HG02981 (cell line): ENCODE measurements at regions not wholly inside any gene's neighbourhood (a gene's known extent, or its start where the extent isn't known, plus 50 kb on each side); places are given as distances from the start of the nearest gene placed in this dataset.
"Not testable (repeated sequence)": the region's sequence is repeated elsewhere in the genome, so short reads cannot be mapped to it uniquely, and the experiment has no call there.

Experiments
- ATAC-seq: cut with Tn5 transposase; IDR thresholded peaks from one replicate; pipeline ENCODE4 v1.9.1; 2021; ENCODE audit warnings: mild to moderate bottlenecking, moderate library complexity; ENCODE audit not compliant: unreplicated experiment

DNA sequence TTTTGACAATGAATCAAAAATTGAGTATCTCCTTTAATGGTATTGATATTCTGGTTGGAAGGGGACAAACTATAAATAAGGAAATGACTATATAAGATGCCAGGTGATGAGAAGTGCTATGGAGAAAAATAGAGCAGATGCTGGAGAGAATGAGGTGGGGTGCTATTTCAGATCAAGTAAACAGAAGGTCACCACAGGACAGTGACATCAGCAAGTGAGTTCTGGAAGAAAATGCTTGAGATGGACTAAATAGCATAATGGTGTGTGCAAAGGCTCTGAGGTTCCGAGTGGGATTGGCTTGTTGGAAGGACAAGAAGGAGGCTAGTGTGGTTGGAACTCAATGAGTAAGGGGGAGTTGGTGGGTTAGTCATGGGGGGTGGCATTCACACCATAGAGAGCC, 157.5 kb upstream of the SGCD start:
- no peak for ATAC-seq

DNA sequence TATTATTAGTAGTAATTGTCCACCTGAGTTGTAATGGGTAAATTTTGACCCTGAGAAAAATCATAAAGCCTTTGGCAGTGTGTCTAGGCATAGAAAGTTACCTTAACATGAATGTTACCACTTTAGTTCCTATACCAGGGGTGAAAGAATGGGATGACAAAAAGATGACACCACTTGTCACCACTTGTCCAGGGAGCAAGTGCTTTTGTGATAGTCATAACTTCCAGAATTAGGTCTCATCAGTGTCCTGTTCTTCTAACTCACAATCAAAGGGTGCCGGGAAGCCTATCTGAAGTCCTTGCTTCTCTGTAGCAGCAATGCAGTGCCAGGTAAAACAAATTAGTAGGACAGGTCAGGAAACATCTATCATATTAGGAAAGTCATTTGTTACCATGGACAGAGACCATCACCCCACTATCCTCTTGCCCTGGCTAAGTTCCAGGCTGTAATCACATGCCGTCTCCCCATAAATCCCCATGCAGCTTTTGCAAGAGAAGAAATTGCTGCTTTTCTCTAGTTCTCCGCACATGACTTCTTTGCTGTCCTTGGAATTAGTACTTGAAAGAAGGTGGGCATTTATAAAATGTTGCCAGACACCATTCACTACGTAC, 156.5 kb upstream of the SGCD start:
- no peak for ATAC-seq

DNA sequence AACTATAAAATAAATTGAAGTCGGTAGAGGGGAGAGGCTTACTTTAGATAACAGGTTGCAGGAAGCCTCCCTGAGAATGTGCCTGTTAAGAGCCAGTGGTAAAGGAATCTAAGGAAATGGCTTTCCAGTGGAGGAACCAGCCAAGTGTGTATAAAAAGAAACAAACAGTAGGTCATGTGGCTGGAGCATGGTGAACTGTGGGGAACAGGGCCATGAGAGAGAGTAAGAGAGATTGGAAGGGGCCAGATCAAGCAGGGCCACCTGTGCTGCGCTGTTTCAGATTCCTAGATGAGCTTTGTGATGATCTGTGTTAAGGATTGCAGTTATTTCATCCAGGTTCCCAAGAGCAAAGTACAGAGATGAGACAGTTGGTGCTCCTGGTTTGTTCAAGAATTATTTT, 152.7 kb upstream of the SGCD start:
- no peak for ATAC-seq

DNA sequence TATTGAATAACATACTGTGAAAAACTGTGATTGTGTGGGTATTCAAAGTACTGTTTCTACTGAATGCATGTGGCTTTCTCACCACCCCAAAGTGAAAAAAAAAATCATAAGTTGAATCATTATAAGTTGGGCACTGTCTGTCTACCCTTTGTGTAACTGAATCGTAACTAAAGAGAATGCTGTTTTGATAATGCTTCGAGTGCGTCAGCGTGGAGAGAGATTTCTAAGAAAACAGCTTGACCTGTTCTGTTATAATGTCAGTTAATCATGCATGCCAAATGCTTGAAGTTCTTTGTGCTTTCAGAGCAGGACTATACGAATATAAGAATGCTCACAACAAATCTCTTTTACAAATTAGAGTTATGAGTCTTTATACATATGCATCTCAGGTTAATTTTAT, 148.8 kb upstream of the SGCD start:
- no peak for ATAC-seq

DNA sequence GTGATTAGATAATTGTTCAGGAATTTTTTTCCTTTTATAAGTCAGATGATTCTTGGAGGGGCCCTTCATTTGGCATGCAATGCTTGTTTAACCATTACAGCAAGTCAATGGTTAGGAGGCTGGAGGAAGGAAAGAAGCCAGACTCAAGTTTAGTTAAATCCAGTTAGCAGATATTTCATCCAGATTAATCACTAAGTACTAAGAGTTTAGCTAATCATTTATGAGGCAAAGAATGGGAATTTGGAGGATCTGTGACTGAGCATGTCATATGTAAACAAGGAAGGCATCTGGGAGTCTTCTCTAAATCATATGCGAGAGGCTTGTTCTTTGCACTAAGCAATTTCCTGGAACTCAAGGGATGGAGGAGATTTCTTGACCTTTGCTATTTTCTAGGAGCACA, 145.3 kb upstream of the SGCD start:
- no peak for ATAC-seq

DNA sequence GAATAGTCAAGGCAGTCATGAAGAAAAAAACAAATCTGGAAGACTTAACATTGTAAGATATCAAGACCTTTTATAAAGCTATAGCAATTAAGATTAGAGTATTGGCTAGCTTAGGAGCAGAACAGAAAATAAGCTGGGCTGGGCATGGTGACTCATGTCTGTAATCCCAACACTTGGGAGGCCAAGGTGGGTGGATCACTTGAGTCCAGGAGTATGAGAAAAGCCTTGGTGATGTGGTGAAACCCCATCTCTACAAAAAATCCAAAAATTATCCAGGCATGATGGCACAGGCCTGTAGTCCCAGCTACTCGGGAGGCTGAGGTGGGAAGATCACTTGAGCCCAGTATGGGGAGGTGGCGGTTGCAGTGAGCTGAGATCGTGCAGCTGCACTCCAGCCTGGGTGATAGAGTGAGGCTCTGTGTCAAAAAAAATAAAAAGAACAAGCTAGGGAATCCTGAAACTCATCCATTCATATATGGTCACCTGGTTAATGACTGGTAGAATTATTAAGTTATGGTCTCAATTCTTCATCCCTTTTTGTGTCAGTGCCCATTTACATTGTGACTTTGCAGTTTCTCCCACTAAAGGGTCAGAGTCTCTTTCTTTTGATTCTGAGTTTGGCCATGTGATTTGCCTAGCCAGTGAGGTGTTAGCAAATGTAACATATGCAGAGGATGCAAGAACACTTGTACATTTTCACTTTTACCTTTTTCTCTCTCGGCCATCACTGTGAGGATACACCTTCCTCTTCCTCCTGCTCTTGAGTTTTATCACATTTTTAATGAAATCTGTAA, 144.6 kb upstream of the SGCD start:
- no peak for ATAC-seq

DNA sequence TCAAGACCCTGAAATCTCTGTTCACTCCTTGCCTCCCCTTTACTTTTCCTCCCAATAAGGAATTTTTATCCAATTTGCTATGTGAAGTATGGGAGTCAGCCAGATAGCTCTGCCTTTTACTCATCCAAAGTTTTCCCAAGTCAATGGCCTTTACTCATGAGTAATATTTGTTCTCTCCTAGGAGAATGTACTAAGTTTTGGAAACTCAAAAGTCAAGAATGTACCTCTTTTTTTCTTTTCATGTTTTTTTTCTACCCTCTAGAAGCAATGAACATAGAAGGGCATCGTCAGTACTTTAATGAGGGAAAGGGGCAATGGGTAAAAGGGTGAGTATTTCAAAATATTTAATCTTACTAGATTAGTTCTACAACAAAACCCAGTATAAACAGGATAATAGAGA, 140.2 kb upstream of the SGCD start:
- ATAC-seq = no peak

DNA sequence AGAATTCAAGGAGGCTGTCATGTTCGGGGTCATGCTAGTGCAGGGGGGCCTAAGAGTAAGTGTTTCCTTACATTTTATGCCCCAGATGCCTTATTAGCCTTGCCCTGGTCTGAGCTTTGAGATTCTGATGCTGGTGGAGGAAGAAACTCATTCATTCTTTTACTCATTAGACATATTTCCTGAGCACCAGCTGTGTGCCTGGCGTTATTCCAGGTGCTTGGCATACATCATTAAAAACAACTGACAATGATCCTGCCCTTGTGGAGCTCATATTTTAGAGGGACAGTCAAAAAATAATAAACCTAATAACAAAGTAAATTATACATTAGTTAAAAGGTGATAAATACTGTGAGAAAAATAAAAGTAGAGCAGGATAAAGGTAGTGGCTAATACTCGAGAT, 138.9 kb upstream of the SGCD start:
- no peak for ATAC-seq

DNA sequence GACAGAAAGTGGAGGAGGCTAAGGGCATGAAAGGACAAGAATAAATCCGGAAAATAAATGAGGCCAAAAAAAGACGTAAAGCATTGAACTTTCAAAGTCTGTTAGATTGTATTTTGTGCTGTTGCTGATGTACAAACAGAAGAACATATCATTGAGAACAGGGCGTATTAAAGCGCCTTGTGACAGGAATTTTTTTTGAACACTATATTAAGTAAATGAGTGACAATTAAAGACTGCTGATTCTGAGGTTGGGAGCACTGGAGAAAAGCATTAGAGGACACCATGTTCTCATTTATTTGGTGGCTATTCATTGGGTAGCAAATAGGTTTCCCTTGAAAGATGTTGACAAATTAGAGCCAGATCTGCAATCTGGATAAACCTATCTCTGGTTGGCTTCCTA, 137.3 kb upstream of the SGCD start:
- ATAC-seq = no peak

DNA sequence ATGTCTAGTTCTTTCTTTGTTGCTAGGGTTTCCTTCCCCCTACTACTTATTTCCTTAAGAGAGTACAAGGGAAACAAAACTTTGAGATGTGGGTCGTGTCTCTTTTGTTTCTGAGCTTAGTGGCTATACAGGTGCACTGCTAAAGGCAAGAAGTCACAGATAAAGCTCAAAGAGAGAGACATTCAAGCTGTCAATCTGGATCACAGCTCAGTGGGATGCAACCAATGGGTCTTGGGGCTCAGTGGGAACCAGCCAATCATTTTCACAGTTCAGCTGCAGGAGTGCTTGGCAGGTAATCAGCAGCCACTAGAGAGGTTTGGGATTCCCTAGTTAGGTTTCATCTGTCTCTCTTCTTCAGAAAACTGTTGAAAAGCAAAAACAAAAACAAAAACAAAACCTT, 135.4 kb upstream of the SGCD start:
- no peak for ATAC-seq

DNA sequence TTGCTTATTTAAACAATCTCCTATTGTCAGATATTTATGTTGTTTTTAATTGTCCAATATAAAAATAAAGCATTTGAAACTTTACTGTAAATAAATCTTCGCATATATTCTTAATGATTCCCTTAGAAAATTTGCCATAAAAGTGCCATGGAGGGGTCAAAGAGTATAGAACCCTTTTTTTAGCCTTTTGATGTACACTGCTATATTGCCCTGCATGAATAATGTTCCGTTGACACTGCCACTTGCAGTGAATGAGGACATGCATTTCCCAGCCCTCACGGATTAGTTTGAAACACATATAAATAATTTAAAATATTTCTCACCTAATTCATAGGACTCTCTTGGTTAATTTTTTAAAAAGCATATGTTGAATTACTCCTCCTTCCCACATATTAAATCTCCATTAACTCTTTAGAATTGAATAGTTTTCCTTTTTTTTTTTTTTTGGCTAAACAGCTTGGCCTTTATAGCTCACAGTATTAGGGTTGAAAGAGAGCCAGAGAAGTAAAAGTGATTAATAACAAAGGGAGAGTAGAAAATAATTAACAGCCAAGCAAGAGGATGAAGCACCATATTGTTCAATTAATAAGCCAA, 129.8 kb upstream of the SGCD start:
- ATAC-seq = no peak

DNA sequence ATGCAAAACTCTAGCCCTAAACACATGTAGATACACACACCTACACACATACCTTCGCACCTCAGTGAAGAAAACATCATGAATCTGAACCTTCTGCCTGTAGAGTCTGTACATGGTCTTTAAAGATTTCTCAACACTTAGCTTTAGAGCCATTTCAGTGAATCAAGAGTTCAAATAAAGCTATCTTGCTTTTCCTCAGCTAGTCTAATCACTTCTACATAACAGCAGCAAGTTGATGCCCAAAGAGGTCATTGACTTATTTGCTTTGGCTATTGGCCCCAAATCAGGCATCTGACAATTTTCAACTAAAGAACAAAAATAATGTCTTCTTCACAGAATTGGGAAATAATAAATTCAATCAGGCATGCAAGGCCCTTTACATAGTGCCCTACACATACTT, 127.9 kb upstream of the SGCD start:
- ATAC-seq = no peak

DNA sequence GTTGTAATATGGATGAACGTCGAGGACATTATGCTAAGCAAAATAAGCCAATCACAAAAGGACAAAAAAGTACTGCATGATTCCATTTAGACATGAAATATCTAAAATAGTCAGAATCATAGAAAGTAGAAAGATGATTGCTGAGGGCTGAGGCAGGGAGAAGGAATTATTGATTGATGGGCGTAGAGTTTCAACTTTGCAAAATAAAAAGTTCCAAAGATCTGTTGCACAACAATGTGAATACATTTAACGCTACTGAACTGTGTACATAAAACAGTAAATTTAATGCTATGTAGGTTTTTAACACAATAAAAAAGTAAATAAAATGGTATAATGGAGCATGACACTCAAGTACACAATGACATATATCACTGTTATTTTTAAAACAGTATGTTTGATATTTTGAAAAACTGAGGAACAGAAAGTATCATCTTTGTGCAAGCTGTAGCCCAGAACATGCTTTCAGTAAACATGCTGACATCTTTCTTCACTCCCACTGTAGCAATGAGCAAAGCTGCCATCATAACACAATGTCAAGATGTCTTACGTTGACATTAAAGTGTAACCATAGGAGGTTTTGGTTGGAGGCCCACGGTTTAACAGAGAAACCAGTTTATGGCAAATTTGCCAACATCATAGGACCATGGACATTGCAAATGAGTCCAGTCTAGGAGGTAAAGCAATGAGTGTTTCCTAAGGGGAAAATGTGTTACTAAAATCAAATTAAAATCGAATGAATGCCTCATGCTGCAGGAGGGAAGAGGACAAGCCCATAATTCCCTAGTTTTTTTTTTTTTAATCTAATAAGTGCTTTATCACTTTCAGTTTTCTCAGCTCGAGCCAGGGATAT, 125.8 kb upstream of the SGCD start:
- no peak for ATAC-seq

DNA sequence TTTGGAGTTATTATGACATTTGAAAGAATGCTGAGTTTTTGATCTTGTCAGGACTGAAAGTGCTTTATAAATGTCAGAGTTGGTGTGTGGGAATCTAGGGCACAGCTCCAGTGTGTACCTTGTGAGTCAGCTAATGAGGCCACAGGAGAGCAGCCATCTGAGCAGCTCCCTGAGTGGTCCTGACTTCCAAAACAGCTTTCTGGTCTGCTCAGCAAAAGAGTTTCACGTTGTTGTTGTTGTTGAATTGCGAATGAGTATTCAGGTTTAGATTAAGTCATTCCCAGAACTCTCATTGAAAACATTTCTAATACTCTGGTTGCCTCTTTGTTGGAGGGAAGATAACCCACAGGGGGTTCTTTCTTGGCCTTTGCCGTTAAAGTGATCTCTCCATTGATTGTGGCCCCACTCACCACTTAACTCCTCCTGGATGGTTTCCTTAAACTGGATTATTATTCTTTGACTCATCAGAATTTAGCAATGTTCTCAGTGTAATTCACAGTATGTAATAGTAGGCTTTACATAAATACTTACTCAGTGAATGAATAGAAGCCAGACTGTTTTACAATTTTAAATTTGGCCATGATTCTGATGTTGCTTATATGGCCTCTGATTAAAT, 125.1 kb upstream of the SGCD start:
- no peak for ATAC-seq

DNA sequence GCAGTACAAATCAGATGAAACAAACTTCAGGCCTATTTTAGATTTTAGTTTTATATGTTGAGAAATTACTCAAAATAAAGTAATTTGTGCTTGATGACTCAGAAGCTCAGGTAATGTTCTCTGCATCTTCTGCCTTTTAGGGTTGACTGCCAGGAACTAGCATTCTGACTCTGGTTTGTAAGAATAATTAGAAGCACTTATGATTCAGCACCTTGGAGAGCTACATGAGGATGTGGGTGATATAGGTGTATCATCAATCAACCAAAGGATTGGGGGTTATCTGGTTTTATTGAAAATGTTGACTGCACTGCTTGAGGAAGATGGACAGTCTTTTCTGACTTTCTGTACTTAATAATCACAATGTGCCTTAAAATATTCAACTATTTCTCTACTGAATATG, 118.7 kb upstream of the SGCD start:
- ATAC-seq = no peak

DNA sequence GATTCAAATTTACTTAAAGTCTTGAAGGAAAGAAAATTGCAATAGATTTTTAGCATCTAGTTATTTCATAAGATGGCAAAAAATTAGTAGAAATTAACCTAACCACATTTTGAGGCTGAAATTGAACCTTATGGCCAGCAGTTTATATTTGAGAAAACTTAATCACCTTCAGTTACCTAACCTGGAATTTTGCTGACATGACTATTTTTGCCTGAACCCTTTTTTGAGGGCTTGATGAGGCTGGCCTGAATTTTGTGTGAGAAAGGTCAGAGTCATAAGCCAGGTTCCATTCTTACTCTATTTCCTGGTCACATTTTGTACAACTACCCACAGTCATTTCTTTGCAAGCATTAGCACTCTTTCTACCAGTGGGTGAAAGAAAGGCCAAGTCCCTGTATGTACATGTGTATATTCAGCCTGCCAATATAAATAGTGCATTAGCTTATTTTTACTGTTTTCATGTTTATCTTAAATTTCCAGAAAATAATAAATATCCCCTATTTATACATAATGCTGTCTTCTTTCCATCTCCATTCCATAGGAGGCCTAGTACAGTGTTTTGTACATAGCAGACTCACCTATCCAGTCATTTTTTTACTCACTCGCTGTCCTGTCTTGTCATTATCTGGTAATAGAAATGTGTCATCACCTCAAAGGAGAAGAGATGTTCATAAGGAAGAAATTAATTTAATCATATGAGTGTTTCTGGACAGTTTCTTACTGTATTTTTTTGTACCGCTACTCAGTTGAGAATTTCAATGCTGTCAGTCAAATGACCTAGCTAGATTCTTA, 108.4 kb upstream of the SGCD start:
- ATAC-seq = no peak

DNA sequence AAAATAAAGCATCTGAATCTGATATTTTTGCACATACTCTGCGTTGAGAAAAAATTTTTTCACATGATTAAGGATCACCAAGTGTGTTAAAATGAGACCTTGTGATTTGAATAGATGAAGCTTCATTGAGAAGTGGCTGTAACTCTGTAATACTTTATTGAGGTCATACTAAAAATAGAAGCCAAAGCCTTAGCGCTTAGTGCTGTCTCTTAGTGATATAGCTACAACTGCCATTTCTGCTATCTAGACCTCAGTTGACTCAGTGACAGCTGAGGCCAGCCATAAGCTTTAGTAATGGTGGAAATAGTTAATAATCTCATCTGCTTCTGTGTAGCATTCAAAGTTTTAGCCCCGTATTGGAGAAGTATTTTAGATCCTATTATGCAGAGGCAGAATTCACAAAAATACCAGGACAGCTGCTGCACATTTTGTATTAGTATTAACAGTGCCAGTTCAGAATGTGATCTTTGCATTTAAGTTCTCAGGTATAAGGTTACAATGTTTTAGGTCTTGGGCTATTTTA, 107.4 kb upstream of the SGCD start:
- no peak for ATAC-seq

DNA sequence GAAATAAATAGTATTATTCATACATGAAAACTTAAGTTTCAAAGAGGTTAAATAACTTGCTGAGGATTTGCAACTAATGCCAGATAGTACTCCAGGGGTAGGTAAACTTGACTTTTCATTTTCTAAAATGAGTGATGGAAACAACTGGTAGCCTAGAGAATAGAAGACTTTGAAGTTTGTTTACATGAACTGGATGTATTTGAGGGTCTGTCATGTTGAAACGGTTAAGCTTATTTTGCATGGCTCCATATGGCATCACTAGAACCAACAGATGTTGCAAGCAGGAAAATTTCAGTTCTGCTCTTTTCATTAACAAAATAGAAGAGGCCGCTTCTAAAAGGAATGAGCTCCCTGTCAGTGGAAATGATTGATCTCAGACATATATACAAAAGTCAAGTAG, 105.1 kb upstream of the SGCD start:
- no peak for ATAC-seq

DNA sequence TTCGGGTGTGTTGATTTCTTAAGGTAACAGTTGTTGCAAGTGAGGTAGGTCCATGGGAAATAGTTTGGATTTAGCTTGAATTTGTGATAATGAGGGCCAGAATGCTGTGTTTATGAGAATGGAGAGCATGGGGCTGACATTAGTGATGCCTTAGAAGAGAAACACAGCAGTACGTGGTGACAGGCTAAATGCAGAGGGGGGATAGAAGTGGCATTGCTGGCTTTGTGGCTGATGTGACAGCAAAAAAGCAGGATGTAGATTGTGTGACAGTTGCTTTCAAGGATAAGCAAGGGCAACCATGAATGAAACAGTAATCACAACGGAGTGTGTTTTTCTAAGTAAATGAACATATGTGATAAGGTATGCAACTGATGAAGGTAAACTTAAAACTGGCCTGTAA, 103.4 kb upstream of the SGCD start:
- no peak for ATAC-seq

DNA sequence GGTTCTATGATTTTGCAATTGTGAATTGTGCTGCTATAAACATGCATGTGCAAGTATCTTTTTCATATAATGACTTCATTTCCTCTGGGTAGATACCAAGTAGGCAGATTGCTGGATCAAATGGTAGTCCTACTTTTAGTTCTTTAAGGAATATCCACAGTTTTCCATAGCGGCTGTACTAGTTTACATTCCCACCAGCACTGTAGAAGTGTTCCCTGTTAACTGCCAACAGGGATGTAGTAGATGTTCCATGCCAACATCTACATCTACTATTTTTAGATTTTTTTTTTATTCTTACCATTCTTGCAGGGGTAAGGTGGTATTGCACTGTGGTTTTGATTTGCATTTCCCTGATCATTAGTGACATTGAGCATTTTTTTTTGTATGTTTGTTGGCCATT, 100.5 kb upstream of the SGCD start:
- ATAC-seq = not testable (repeated sequence)
